ENCODE measurements at regions not wholly inside any gene's neighbourhood (a gene's known extent, or its start where the extent isn't known, plus 50 kb on each side); places are given as distances from the start of the nearest gene placed in this dataset.

- intact Hi-C loops (cut with DNase I) = no loop called here
- Histone ChIP-seq H3K36me3 (no peaks in the 10 kb centered on the region), H3K4me3 (no peak overlapping the region), H3K27me3 (no peaks in the 10 kb centered on the region), H3K4me1 (ENCODE audit: insufficient read depth) (no peaks in the 10 kb centered on the region), H3K27ac (no peak overlapping the region), H3K9me3 (no peaks in the 10 kb centered on the region)
- TF ChIP-seq CTCF (IDR thresholded peaks at IDR 0.05) = no peak
- no peak for TF ChIP-seq EP300 (IDR thresholded peaks at IDR 0.05)
- TF ChIP-seq POLR2A (IDR thresholded peaks at IDR 0.05) = no peak
- DNase-seq = no peak
- WGBS, 3 donors = 40 to 59% (median 41%) methylated on average over 2 of the region's 2 CpGs
Observed at GRCh38 chr4:67048530-67048929, 496.8 kb downstream of the CENPC start.

- no peaks in the 10 kb centered on the region for H3K4me1 ChIP-seq (ENCODE audit: insufficient read depth)
- no peak for DNase-seq
- H3K27ac ChIP-seq = no peak overlapping the region
- no peaks in the 10 kb centered on the region for H3K36me3 ChIP-seq
- intact Hi-C loops (cut with DNase I) = no loop called here
- no peak for TF ChIP-seq EP300 (IDR thresholded peaks at IDR 0.05)
- TF ChIP-seq CTCF (IDR thresholded peaks at IDR 0.05) = no peak
- no peak for TF ChIP-seq POLR2A (IDR thresholded peaks at IDR 0.05)
- no peaks in the 10 kb centered on the region for H3K27me3 ChIP-seq
- no peak overlapping the region for H3K4me3 ChIP-seq
- no peaks in the 10 kb centered on the region for H3K9me3 ChIP-seq
- WGBS, 3 donors = 68 to 78% (median 75%) methylated on average over 2 of the region's 2 CpGs
Observed at GRCh38 chr4:67040315-67040714, 505.0 kb downstream of the CENPC start.

GRCh38 chr4:67038228-67038566 lies 507.1 kb downstream of the CENPC start:
- Histone ChIP-seq H3K4me1 (ENCODE audit: insufficient read depth) (no peaks in the 10 kb centered on the region), H3K27ac (no peak overlapping the region), H3K27me3 (no peaks in the 10 kb centered on the region), H3K4me3 (no peak overlapping the region), H3K9me3 (no peaks in the 10 kb centered on the region), H3K36me3 (no peaks in the 10 kb centered on the region)
- no peak for DNase-seq
- 52 to 55% (median 53%) methylated on average over 4 of the region's 4 CpGs for whole genome bisulfite sequencing, 3 donors
- TF ChIP-seq CTCF (IDR thresholded peaks at IDR 0.05) (no peak), POLR2A (IDR thresholded peaks at IDR 0.05) (no peak), EP300 (IDR thresholded peaks at IDR 0.05) (no peak)
- intact Hi-C loops (cut with DNase I) = no loop called here

GRCh38 chr4:67037504-67038227 lies 507.6 kb downstream of the CENPC start:
- Histone ChIP-seq H3K27ac (no peak overlapping the region), H3K4me1 (ENCODE audit: insufficient read depth) (no peaks in the 10 kb centered on the region), H3K9me3 (no peaks in the 10 kb centered on the region), H3K27me3 (no peaks in the 10 kb centered on the region), H3K4me3 (no peak overlapping the region), H3K36me3 (no peaks in the 10 kb centered on the region)
- intact Hi-C loops (cut with DNase I) = no loop called here
- TF ChIP-seq CTCF (IDR thresholded peaks at IDR 0.05) = no peak
- TF ChIP-seq POLR2A (IDR thresholded peaks at IDR 0.05) = no peak
- TF ChIP-seq EP300 (IDR thresholded peaks at IDR 0.05) = no peak
- DNase-seq = no peak

Measured in ovary (tissue), 7 donors.